Liver (tissue), 2 donors: ENCODE measurements at regions not wholly inside any gene's neighbourhood (a gene's known extent, or its start where the extent isn't known, plus 50 kb on each side); places are given as distances from the start of the nearest gene placed in this dataset.

Experiments
- TF ChIP-seq, protein P1 (sequence below): fragments of 150-350 bp; IDR thresholded peaks from 2 replicates; pipeline ENCODE4 v1.5.1; 2017; ENCODE audit warnings: improper control_type of control experiment, low read depth, low read length; ENCODE audit not compliant: missing input control
- TF ChIP-seq, protein P2 (sequence below): IDR thresholded peaks from 2 replicates; pipeline ENCODE4 v1.6.1; 2016; ENCODE audit warnings: antibody characterized with exemption, mild to moderate bottlenecking
- donor health status: healthy.

DNA sequence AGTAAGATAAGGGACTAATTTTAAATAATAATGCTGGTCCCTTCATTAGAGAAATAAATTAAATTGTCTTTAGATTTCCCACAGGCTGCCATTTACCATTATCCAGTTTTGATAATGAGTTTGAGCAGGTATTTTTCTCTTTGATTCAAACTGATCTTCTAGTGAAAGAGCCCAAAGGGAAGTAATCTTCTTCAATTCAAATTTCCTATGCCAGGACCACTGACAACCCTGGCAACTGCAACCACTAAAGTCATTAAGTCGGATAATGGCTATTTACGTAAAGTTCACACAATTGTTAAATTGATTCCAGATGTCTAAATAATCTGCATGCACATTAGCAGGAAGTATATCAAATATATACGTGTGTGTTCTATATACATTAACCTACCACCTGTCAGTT, 399.3 kb downstream of the PTPRC start:
- TF ChIP-seq, protein P1, sequence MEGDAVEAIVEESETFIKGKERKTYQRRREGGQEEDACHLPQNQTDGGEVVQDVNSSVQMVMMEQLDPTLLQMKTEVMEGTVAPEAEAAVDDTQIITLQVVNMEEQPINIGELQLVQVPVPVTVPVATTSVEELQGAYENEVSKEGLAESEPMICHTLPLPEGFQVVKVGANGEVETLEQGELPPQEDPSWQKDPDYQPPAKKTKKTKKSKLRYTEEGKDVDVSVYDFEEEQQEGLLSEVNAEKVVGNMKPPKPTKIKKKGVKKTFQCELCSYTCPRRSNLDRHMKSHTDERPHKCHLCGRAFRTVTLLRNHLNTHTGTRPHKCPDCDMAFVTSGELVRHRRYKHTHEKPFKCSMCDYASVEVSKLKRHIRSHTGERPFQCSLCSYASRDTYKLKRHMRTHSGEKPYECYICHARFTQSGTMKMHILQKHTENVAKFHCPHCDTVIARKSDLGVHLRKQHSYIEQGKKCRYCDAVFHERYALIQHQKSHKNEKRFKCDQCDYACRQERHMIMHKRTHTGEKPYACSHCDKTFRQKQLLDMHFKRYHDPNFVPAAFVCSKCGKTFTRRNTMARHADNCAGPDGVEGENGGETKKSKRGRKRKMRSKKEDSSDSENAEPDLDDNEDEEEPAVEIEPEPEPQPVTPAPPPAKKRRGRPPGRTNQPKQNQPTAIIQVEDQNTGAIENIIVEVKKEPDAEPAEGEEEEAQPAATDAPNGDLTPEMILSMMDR = no peak
- TF ChIP-seq, protein P2, sequence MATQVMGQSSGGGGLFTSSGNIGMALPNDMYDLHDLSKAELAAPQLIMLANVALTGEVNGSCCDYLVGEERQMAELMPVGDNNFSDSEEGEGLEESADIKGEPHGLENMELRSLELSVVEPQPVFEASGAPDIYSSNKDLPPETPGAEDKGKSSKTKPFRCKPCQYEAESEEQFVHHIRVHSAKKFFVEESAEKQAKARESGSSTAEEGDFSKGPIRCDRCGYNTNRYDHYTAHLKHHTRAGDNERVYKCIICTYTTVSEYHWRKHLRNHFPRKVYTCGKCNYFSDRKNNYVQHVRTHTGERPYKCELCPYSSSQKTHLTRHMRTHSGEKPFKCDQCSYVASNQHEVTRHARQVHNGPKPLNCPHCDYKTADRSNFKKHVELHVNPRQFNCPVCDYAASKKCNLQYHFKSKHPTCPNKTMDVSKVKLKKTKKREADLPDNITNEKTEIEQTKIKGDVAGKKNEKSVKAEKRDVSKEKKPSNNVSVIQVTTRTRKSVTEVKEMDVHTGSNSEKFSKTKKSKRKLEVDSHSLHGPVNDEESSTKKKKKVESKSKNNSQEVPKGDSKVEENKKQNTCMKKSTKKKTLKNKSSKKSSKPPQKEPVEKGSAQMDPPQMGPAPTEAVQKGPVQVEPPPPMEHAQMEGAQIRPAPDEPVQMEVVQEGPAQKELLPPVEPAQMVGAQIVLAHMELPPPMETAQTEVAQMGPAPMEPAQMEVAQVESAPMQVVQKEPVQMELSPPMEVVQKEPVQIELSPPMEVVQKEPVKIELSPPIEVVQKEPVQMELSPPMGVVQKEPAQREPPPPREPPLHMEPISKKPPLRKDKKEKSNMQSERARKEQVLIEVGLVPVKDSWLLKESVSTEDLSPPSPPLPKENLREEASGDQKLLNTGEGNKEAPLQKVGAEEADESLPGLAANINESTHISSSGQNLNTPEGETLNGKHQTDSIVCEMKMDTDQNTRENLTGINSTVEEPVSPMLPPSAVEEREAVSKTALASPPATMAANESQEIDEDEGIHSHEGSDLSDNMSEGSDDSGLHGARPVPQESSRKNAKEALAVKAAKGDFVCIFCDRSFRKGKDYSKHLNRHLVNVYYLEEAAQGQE = no peak
